Natural killer cell treated with Interleukin-12 subunit alpha and Interleukin-12 subunit beta and Interleukin-15 and Interleukin-18, amount 100 ng/mL, for 72 hours (primary cell): ENCODE measurements at regions not wholly inside any gene's neighbourhood (a gene's known extent, or its start where the extent isn't known, plus 50 kb on each side); places are given as distances from the start of the nearest gene placed in this dataset.
"Not testable (repeated sequence)": the region's sequence is repeated elsewhere in the genome, so short reads cannot be mapped to it uniquely, and the experiment has no call there.

Experiments used
- ATAC-seq, 2 donors: fragments of 150-1000 bp; cut with Tn5 transposase in 1 of 2; sonication (Bioruptor Pico), chemical (Tn5 transposase) in 1 of 2; 2 replicates each; pipeline ENCODE4 v1.10.0; 2021
- DNase-seq: peaks from one replicate; pipeline ENCODE4 v3.0.0; 2022; ENCODE audit warnings: low spot score
- H3K27ac Mint-ChIP-seq, 2 donors: 1 replicate in 1 of 2; 2 replicates in 1 of 2; pipeline ENCODE4 v1.8.0; 2022; ENCODE audit warnings: mixed read lengths in 2 of 2, mild to moderate bottlenecking in 1 of 2, moderate library complexity in 1 of 2
- H3K27me3 Mint-ChIP-seq, 2 donors: 1 replicate in 1 of 2; 2 replicates in 1 of 2; pipeline ENCODE4 v1.8.0; 2022; ENCODE audit warnings: mixed read lengths in 2 of 2
- H3K36me3 Mint-ChIP-seq: one replicate; pipeline ENCODE4 v1.8.0; 2022; ENCODE audit warnings: mixed read lengths
- H3K4me1 Mint-ChIP-seq, 2 donors: 1 replicate in 1 of 2; 2 replicates in 1 of 2; pipeline ENCODE4 v1.8.0; 2022; ENCODE audit warnings: low read depth in 2 of 2, mixed read lengths in 2 of 2, mild to moderate bottlenecking in 1 of 2
- H3K4me3 Mint-ChIP-seq: one replicate; pipeline ENCODE4 v1.8.0; 2022; ENCODE audit warnings: mixed read lengths
- H3K9me3 Mint-ChIP-seq: 2 replicates; pipeline ENCODE4 v1.8.0; 2022; ENCODE audit warnings: mixed read lengths

DNA sequence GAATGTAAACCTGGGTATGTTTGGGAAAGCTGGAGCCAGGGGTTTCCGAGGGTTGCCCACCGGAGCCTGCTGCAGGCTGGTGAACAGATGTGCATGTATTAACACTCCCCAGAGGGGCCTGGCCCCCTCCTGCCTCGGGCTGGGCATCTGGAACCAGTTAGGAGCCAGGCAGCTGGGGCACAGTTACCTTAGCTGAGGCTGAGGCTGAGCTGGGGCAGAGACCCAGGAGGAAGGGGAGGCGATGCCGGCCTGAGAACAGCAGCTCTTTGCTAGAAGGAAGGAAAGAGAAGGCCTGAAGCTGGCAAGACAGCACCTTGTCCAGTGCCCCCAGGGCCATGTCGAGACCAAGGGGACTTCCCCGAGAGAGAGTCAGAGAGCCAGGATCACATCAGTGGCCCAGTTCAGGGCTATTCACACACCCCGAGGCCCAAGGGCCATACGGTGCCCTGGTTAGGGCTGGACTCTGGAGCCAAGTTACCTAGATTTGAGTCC, 65.8 kb downstream of the RMI2 start:
- H3K9me3 Mint-ChIP-seq = no peaks in the 10 kb centered on the region
- DNase-seq (peak; percentile 49), ATAC-seq (no peak)
- H3K4me1 Mint-ChIP-seq = peaks cover 7 to 16% of the 10 kb centered on the region in 2 donors
- no peaks in the 10 kb centered on the region for H3K27me3 Mint-ChIP-seq
- H3K36me3 Mint-ChIP-seq = no peaks in the 10 kb centered on the region
- no peak overlapping the region for H3K27ac Mint-ChIP-seq
- H3K4me3 Mint-ChIP-seq = no peak overlapping the region

DNA sequence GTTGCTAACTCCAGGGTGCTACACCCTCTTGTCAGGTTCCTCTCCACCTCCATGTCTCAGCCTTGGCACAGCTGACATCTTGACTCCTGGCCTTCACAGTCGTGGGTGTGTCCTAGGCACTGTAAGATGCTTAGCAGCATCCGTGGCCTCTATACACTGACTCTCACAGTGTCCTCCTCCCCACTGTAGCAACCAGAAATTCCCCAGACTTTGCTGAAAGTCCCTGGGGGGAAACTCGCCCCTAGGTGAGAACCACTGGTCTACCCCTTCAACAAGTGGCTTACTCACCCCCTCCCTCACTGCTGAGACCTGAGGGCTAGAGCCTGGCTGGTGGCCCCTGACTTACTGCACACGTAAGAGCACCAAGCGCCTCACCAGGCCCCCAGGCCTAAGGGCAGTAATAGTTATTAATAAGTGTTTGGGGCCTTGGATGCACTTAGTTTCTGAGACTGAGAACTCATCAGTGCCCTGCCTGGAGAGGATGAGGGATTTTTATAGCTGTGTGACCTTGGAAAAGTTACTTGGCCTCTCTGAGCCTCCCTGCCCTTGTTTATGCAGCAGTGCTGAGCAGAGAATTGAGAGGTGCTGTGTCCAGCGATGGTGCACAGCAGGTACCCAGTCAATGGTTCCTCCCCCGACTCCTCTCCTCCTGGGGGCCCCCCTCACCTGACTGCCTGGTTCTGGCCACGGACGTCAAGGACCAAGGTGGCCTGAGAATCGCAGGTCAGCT, 67.1 kb downstream of the RMI2 start:
- peak; percentile 43 to 78 for ATAC-seq
- Mint-ChIP-seq H3K4me3 (no peak overlapping the region), H3K27me3 (no peaks in the 10 kb centered on the region), H3K9me3 (no peaks in the 10 kb centered on the region), H3K27ac (peak overlapping the region in 1 of 2 donors; percentile 60), H3K4me1 (peaks cover 7 to 14% of the 10 kb centered on the region in 2 donors), H3K36me3 (no peaks in the 10 kb centered on the region)
- peak; percentile 62 for DNase-seq

DNA sequence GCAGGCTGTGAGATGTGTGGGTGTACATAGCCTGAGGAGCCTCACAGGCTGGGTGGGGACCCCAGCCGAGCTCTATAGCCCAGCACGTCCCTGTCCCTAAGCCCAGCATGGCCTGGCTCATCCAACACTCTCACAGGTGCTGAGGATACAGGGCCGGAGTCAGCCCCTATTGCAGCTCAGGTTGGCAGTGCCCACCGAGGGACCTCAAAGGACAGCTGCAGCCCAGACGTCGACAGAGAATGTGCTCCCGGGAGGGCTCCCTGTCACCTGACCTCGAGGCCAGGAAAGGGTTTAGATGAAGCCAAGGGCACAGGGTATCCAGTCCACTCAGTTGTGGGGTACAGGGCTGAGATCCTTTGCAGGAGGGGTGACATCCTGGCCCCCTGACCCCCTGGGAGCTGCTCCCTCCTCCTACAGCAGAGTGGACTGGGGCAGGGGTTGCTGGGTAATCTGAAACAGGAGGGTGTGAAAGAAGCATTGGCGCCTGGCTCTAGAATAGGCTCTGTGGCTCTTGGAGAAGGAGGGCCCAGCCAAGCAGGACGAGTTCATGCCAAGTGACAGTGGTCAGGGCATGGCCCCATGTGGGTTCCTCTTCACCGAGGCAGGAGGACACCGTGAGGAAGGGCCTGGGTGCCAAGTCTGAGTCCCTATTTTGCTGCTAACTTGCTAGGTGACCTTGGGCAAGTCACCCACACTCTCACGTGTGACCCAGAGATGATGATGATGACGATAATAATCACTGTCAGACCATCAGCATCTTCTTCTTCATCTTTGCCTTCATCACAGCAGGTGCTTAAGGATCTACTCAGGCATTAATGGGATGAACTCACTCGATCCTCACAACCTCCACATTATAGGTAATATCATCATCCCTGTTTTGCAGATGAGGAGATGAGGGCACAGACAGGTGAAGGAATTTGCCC, 68.0 kb downstream of the RMI2 start:
- Mint-ChIP-seq H3K4me1 (peaks cover 7 to 11% of the 10 kb centered on the region in 2 donors), H3K27ac (no peak overlapping the region), H3K9me3 (no peaks in the 10 kb centered on the region), H3K36me3 (no peaks in the 10 kb centered on the region), H3K27me3 (no peaks in the 10 kb centered on the region), H3K4me3 (no peak overlapping the region)
- DNase-seq (peak; percentile 53), ATAC-seq (no peak)

DNA sequence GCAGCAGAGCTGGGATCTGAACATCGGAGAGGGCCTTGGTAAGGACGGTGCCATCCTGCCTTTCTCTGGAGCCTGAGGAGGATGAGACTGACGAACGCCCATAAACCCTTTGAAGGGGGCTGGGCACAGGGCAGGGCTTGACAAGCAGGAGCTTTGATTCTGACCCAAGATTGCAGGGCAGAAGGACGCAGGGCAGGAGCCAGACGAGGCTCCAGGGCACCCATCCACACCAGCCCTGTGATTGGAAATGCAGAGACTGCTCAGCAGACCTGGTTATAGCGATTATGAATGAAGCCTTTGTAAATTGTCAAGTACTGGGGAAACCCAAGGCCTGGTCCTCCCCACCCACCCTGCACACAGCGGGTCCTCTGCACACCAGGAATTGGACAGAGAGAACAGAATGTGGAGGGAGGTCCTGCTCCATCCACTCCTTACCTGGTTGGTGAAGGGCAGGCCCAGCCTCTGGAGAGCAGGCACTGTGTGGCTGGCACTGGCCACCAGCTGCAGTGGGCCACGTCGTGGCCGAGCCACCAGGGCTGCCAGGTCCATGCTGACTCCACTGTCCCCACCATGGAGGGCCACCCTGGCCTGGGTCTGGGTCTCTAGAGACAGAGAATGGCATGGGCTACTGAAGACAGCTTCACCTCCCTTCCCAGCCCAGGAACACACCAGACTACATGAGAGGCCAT, 68.8 kb downstream of the RMI2 start:
- no peaks in the 10 kb centered on the region for H3K36me3 Mint-ChIP-seq
- ATAC-seq = no peak
- H3K27ac Mint-ChIP-seq = no peak overlapping the region

DNA sequence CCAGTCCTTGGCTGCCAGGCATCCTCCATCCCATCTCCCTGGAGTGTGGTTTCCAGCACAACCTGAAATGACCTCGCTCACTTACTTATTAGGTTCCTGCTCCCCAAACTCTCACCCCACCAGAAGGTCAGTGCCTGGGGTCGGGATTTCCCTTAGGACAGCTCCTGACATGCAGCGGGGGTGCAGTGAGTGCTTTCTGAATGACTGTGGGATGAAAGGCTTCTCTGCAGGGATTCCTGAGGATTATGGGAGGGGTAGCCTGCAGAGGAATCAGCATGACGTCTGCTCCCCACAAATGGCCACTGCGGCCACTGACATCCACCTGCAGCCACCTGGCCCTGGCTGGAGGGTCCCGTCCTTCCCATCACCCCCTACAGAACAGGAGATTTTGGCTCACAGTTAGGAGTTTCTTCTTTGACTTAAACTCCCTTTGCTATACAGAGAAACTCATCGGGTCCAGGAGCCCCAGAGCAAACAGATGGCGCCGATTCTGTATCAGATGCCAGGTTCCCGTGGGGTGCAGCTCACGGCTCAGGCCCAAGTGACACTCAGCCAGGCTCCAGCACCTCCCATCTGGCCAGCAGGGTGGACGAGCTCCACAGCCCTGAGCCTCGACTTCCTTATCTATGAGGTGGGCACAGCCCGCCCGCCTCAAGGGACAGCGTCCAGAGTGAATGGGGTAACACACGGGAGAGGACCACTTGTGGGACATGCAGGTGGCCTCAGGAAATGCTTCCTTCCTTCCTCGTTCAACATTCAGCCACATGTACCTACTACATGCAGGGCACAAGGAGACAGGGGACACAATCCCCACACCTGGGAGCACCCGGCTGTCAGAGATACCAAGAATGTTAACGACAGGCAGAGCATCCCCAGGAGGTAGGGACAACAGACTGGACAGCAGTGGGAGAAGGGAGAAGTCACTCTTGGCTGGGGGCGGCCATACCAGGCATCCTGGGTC, 69.8 kb downstream of the RMI2 start:
- Mint-ChIP-seq H3K27ac (no peak overlapping the region), H3K9me3 (no peaks in the 10 kb centered on the region), H3K4me1 (peaks cover 7 to 11% of the 10 kb centered on the region in 2 donors), H3K27me3 (no peaks in the 10 kb centered on the region), H3K36me3 (no peaks in the 10 kb centered on the region), H3K4me3 (no peak overlapping the region)
- ATAC-seq (no peak), DNase-seq (peak; percentile 37)

More for the DNA sequence above, 68.8 kb downstream of the RMI2 start:
- Mint-ChIP-seq H3K4me3 (no peak overlapping the region), H3K4me1 (peaks cover 7 to 11% of the 10 kb centered on the region in 2 donors), H3K9me3 (no peaks in the 10 kb centered on the region), H3K27me3 (no peaks in the 10 kb centered on the region)
- peak; percentile 25 for DNase-seq

DNA sequence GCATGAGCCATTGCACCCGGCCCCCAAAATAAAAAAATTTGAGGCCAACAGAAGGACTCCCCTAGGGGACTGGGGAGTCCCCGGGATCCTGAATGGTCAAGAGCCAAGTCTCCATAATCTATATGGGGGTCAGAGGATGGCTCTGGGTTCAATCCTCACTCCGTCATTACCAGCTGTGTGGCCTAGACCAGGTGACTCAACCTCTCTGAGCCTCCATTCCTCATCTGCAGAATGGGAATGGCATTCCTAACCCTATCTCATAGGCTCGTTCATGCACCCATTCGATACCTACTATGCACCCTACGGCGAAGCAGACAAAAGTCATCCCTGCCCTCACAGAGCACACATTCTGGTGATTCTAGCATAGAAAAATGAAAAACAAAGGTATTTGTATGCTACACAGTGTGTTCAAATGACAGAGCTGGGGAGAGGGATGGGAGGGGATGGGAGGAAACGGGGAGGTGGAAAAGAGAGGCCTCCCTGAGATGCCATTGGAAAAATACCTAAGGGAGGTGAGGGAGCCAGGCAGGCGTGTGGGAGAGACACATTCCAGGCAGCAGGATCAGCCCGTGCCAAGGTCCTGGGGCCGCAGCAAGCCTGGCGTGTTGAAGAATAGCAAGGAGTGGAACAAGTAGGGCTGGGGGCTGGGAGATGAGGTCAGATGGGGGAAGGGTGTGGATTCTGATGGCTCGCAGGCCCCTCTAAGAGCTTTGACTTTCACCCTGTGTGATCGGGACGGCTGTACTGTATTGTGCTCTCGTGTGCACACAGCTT, 71.2 kb downstream of the RMI2 start:
- DNase-seq = peak; percentile 12
- Mint-ChIP-seq H3K27ac (no peak overlapping the region), H3K36me3 (no peaks in the 10 kb centered on the region), H3K4me1 (peaks cover 7 to 11% of the 10 kb centered on the region in 2 donors), H3K27me3 (no peaks in the 10 kb centered on the region), H3K4me3 (no peak overlapping the region), H3K9me3 (no peaks in the 10 kb centered on the region)
- no peak for ATAC-seq

DNA sequence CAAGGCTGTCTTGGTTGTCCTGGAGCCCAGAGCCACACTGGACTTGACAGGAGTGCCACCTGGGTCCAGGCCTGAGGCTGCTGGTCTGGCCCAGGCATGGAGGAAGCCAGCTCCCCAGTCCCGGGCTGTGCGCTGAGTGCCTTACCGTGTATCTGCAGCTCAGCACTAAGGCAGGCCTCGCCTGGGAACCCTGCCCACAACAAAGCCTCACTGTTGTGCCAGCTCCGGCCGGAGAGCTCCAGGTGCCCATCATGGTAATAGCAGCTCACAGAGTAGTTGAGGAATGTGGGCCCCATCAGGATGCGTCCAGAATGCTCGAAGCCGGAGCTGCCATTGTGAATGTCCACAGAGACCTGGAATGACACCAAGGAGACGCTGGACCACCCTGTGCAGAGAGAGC, 72.2 kb downstream of the RMI2 start:
- DNase-seq (peak; percentile 25), ATAC-seq (peak in 1 of 2 donors; percentile 16)
- Mint-ChIP-seq H3K36me3 (no peaks in the 10 kb centered on the region), H3K27me3 (no peaks in the 10 kb centered on the region), H3K27ac (no peak overlapping the region), H3K4me1 (peaks cover 0 to 3% of the 10 kb centered on the region in 2 donors), H3K4me3 (no peak overlapping the region), H3K9me3 (no peaks in the 10 kb centered on the region)

DNA sequence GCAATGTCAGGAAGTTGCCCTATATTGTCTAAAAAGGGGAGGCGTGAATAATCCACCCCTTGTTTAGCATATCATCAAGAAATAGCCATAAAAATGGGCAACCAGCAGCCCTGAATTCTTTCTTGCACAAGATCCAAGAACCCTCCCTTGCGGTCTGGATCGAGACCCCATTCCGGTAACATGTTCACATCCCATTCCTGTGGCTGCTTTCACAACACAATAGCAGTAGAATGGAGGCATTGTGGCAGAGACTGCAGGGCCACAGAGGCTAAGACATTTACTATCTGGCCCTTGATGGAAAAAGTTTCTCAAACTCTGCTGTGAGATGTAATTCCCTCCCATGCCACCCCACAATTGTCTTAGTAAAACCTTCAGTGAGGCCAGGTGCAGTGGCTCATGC, 73.2 kb downstream of the RMI2 start:
- ATAC-seq (no peak), DNase-seq (peak; percentile 3)
- Mint-ChIP-seq H3K4me1 (peaks cover 0 to 7% of the 10 kb centered on the region in 2 donors), H3K4me3 (no peak overlapping the region), H3K27me3 (no peaks in the 10 kb centered on the region), H3K27ac (no peak overlapping the region), H3K9me3 (no peaks in the 10 kb centered on the region), H3K36me3 (no peaks in the 10 kb centered on the region)

DNA sequence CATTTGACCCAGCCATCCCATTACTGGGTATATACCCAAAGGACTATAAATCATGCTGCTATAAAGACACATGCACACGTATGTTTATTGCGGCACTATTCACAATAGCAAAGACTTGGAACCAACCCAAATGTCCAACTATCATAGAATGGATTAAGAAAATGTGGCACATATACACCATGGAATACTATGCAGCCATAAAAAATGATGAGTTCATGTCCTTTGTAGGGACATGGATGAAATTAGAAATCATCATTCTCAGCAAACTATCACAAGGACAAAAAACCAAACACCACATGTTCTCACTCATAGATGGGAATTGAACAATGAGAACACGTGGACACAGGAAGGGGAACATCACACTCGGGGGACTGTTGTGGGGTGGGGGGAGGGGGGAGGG, 74.8 kb downstream of the RMI2 start:
- H3K9me3 Mint-ChIP-seq, H3K27ac Mint-ChIP-seq, H3K4me1 Mint-ChIP-seq, DNase-seq, H3K4me3 Mint-ChIP-seq, H3K36me3 Mint-ChIP-seq, ATAC-seq, H3K27me3 Mint-ChIP-seq: not testable (repeated sequence)

DNA sequence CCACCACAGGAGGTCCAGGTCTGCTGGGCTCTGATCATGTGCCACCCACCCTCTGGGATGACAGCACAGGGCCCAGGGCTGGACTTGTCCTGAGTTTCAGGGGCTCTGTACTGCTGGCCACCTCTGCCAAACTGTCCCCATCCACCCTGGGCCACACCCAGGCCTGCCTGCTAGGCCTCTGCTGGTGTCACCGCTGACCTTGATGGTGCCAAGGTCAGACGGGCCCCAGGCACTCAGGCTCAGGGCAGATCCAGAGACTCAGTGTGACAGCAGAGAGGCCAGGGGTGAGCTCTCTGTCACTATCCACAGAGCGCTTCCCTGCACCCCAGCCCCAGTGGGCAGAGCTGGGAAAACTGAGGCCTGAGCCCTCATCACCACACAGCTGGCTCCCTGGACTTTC, 75.6 kb downstream of the RMI2 start:
- Mint-ChIP-seq H3K4me1 (peaks cover 0 to 4% of the 10 kb centered on the region in 2 donors), H3K27me3 (no peaks in the 10 kb centered on the region), H3K36me3 (no peaks in the 10 kb centered on the region), H3K27ac (no peak overlapping the region), H3K9me3 (no peaks in the 10 kb centered on the region), H3K4me3 (no peak overlapping the region)
- ATAC-seq (no peak), DNase-seq (peak; percentile 48)

DNA sequence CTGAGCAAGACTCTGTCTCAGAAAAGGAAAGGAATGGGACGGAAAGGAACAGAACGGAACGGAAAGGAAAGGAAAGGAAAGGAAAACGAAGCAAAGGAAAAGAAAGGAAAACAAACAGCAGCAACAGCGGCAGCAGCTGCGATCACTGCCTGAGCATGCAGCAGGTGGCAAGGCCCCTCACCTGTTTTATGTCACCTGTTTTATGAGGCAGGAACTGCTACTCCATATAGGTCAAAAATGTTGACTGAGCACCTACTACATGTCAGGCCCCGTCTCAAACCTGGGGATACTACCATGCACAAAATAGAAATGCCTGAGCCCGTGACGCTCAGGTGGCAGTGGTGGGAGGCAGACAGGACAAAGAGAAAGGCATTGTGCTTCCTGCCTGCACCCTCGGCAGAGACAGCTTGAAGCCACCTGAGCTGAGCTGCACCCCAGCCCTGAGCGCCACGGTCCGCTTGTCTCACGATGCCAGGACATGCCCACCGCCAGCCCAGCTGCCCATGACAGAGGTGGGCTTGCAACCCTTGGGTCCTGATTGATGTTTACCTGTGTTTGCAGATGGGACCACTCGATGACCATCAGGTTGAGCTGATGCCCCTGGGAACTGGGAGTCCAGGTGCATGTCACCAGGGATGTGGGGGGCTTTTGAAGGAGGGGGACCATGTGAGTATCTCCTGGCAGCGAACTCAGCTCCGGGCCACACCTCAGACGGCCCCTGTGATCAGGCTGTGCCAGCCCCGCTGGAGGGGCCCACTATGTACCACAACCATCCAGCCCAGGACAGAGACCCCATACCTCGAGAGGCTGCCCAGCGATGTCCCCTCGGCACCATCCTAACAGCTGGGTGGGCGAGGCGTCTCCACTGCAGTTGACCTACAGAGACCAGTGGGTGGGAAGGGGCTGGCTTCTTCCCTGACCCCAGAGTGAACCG, 77.4 kb downstream of the RMI2 start:
- Mint-ChIP-seq H3K36me3 (no peaks in the 10 kb centered on the region), H3K27ac (no peak overlapping the region), H3K9me3 (no peaks in the 10 kb centered on the region), H3K4me1 (peaks cover 0 to 4% of the 10 kb centered on the region in 2 donors), H3K27me3 (no peaks in the 10 kb centered on the region), H3K4me3 (no peak overlapping the region)
- DNase-seq = peak; percentile 50
- peak in 1 of 2 donors; percentile 10 for ATAC-seq
